Right ventricle myocardium superior (tissue), 1 donor: ENCODE measurements at regions not wholly inside any gene's neighbourhood (a gene's known extent, or its start where the extent isn't known, plus 50 kb on each side); places are given as distances from the start of the nearest gene placed in this dataset.
A peak's percentile ranks its signal among the peaks of the same experiment; 100 is the strongest.

Experiments
- ATAC-seq: fragments of 200-7000 bp; cut with Tn5 transposase; one replicate; pipeline ENCODE4 v1.9.1; 2020; ENCODE audit warnings: mild to moderate bottlenecking; ENCODE audit not compliant: poor library complexity
- DNase-seq: peaks from one replicate; pipeline ENCODE4 v3.0.0-alpha.2; 2020
- intact Hi-C: fragments of 100-400 bp; cut with DNase I; formaldehyde crosslinking; loops from one replicate; pipeline ENCODE4 v1.11.2; 2022
- donor health status: DM: no; HTN: yes; CAD: no; lungs with severe emphysema.

- DNase-seq (no peak), ATAC-seq (no peak)
- intact Hi-C loops, result no loop called here
Measured at GRCh38 chr18:57202881-57203280, 56.0 kb downstream of the BOD1L2 start.

GRCh38 chr18:57205641-57206040, 58.8 kb downstream of the BOD1L2 start:
- intact Hi-C loops, result no loop called here
- DNase-seq (no peak), ATAC-seq (no peak)

- intact Hi-C loops, result no loop called here
- DNase-seq, result no peak
- ATAC-seq, result no peak
Measured at GRCh38 chr18:57207124-57207916, 60.4 kb downstream of the BOD1L2 start.

- intact Hi-C loops, result no loop called here
- ATAC-seq (no peak), DNase-seq (no peak)
Measured at GRCh38 chr18:57208047-57208446, 61.2 kb downstream of the BOD1L2 start.

- ATAC-seq, result no peak
- intact Hi-C loops, result no loop called here
Measured at GRCh38 chr18:57209713-57210106, 62.8 kb downstream of the BOD1L2 start.

GRCh38 chr18:57210107-57210715, 63.3 kb downstream of the BOD1L2 start:
- intact Hi-C loops, result no loop called here
- ATAC-seq, result peak; percentile 67
- DNase-seq, result peak; percentile 46

More at GRCh38 chr18:57209713-57210106, 62.8 kb downstream of the BOD1L2 start:
- DNase-seq, result no peak

- no peak for DNase-seq
- no peak for ATAC-seq
- intact Hi-C loops, result no loop called here
Measured at GRCh38 chr18:57210716-57211411, 64.0 kb downstream of the BOD1L2 start.

GRCh38 chr18:57211412-57211750, 64.5 kb downstream of the BOD1L2 start:
- intact Hi-C loops, result no loop called here
- no peak for ATAC-seq
- DNase-seq, result no peak

GRCh38 chr18:57211776-57212175, 64.9 kb downstream of the BOD1L2 start:
- ATAC-seq (no peak), DNase-seq (no peak)
- intact Hi-C loops, result no loop called here

GRCh38 chr18:57212678-57213077, 65.8 kb downstream of the BOD1L2 start:
- ATAC-seq (no peak), DNase-seq (no peak)
- intact Hi-C loops, result no loop called here

- ATAC-seq, result no peak
- DNase-seq, result no peak
- intact Hi-C loops, result no loop called here
Measured at GRCh38 chr18:57214976-57215375, 68.1 kb downstream of the BOD1L2 start.

GRCh38 chr18:57218281-57218680, 71.4 kb downstream of the BOD1L2 start:
- intact Hi-C loops, result no loop called here
- ATAC-seq (no peak), DNase-seq (no peak)

GRCh38 chr18:57219964-57220363, 73.1 kb downstream of the BOD1L2 start:
- intact Hi-C loops, result no loop called here
- DNase-seq (no peak), ATAC-seq (no peak)

- ATAC-seq, result no peak
- DNase-seq, result no peak
- intact Hi-C loops, result no loop called here
Measured at GRCh38 chr18:57220480-57220879, 73.6 kb downstream of the BOD1L2 start.

GRCh38 chr18:57220930-57221483, 74.1 kb downstream of the BOD1L2 start:
- intact Hi-C loops, result no loop called here
- DNase-seq (no peak), ATAC-seq (no peak)

- intact Hi-C loops, result no loop called here
- no peak for DNase-seq
- no peak for ATAC-seq
Measured at GRCh38 chr18:57223144-57223870, 76.4 kb downstream of the BOD1L2 start.

- no peak for DNase-seq
- intact Hi-C loops, result no loop called here
- no peak for ATAC-seq
Measured at GRCh38 chr18:57230861-57231585, 84.1 kb downstream of the BOD1L2 start.

GRCh38 chr18:57231864-57232263, 85.0 kb downstream of the BOD1L2 start:
- ATAC-seq (no peak), DNase-seq (no peak)
- intact Hi-C loops, result no loop called here
